ENCODE measurements at regions not wholly inside any gene's neighbourhood (a gene's known extent, or its start where the extent isn't known, plus 50 kb on each side); places are given as distances from the start of the nearest gene placed in this dataset.

DNA sequence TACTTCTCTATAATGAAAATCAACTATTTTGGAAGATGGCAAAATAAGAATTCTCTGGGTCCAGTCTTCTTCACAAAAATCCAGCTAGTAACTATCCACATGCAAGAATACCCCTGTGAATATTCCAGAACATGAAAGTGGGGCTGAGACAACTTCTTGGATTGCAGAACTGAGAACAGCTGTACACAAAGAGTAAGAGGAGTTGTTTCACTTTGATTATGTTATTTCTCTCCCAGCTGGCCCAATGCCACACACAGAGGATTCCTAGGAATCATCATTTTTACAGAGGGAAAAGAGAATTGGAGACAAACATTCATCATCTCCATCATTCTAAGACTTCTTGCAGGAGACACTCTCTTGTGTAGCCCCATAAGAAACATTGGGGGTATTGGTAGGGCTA lies 782.2 kb upstream of the LCORL start:
- Mint-ChIP-seq H3K27me3 (ENCODE audit: low read depth) (no peaks in the 10 kb centered on the region), H3K4me1 (peaks cover 6% of the 10 kb centered on the region), H3K36me3 (ENCODE audit: low read depth) (no peaks in the 10 kb centered on the region), H3K4me3 (no peak overlapping the region), H3K9me3 (peaks cover 3% of the 10 kb centered on the region), H3K27ac (peak overlapping the region in 1 of 3 experiments; percentile 33)
- TF ChIP-seq, protein P1, sequence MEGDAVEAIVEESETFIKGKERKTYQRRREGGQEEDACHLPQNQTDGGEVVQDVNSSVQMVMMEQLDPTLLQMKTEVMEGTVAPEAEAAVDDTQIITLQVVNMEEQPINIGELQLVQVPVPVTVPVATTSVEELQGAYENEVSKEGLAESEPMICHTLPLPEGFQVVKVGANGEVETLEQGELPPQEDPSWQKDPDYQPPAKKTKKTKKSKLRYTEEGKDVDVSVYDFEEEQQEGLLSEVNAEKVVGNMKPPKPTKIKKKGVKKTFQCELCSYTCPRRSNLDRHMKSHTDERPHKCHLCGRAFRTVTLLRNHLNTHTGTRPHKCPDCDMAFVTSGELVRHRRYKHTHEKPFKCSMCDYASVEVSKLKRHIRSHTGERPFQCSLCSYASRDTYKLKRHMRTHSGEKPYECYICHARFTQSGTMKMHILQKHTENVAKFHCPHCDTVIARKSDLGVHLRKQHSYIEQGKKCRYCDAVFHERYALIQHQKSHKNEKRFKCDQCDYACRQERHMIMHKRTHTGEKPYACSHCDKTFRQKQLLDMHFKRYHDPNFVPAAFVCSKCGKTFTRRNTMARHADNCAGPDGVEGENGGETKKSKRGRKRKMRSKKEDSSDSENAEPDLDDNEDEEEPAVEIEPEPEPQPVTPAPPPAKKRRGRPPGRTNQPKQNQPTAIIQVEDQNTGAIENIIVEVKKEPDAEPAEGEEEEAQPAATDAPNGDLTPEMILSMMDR (IDR thresholded peaks at IDR 0.05; ENCODE audit: unreplicated experiment in 3 of 3): no peak

DNA sequence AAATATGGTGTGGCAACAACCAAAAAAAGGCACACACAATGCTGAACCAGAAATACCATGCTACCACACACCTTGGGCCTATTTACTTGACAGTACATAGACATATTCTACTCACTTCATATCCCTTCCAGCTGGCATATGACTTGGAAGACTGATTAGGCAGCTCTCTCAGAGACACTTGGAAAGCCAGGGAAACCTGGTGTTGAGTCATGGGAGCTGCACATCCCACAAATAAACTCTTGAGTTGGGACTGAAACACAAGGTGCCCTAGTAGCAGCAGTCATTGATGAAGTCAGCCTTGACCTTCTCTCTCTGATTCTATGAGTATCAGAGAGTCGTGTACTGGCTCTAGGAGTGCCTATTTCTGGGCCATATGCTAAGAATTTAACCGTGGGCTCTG lies 776.6 kb upstream of the LCORL start:
- Mint-ChIP-seq H3K27ac (no peak overlapping the region), H3K27me3 (ENCODE audit: low read depth) (no peaks in the 10 kb centered on the region), H3K4me1 (no peaks in the 10 kb centered on the region), H3K36me3 (ENCODE audit: low read depth) (no peaks in the 10 kb centered on the region), H3K4me3 (no peak overlapping the region), H3K9me3 (no peaks in the 10 kb centered on the region)
- TF ChIP-seq, protein P1 (IDR thresholded peaks at IDR 0.05; ENCODE audit: unreplicated experiment in 3 of 3): no peak

DNA sequence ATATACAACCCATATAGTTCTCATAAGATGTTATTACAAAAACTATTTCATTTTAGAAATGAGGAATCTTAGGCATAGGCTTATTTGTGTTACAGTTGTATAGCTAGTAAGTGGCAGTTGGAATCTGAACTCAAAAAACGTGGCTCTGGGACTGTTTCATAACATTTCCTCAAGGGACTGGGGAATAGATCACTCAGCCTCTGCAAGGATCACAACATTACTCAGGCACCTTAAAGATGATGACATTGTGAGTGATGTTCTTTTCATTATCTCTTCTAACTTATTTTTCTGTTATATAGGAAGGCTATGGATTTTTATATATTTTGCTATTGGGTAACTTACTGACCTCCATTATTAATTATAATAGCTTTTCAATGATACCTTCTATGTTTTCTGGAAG lies 774.2 kb upstream of the LCORL start:
- Mint-ChIP-seq H3K4me1 (no peaks in the 10 kb centered on the region), H3K27ac (no peak overlapping the region), H3K27me3 (ENCODE audit: low read depth) (no peaks in the 10 kb centered on the region), H3K9me3 (no peaks in the 10 kb centered on the region), H3K36me3 (ENCODE audit: low read depth) (no peaks in the 10 kb centered on the region), H3K4me3 (no peak overlapping the region)
- TF ChIP-seq, protein P1 (IDR thresholded peaks at IDR 0.05; ENCODE audit: unreplicated experiment in 3 of 3): no peak

DNA sequence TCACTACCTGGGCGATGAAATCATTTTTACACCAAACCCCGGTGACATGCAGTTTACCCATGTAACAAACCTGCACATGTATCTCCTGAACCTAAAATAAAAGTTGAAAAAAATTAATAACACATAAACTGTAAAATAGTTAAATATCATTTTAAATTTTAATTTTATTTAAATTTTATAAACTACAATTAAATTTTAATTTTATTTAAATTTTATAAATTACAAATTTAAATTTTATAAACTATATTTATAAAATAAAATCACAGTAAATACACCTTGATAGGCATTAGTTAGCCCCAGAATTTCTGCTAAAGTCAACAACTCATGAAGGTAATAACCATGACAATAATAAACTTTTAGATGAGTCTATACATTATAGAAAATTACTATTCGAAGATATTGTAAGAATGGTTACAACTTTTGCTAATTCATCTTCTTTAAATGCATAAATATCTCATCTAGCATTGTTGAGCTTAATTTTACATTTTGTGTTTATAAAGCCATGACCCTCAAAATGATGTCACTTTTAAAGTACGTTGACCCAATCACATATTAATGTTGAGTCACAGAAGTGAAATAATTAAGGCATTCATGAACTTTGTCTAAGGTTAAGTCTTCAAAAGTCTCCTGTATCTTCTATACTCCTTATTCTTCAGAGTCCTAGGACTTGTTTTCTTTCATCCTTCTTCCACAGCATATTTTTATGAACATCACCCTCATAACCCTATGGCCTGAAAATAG lies 755.8 kb upstream of the LCORL start:
- peaks cover 23% of the 10 kb centered on the region for H3K9me3 Mint-ChIP-seq
- TF ChIP-seq, protein P1 (IDR thresholded peaks at IDR 0.05; ENCODE audit: unreplicated experiment in 3 of 3): no peak
- no peak overlapping the region for H3K27ac Mint-ChIP-seq
- H3K4me3 Mint-ChIP-seq: no peak overlapping the region
- no peaks in the 10 kb centered on the region for H3K36me3 Mint-ChIP-seq (ENCODE audit: low read depth)
- H3K27me3 Mint-ChIP-seq (ENCODE audit: low read depth): no peaks in the 10 kb centered on the region
- H3K4me1 Mint-ChIP-seq: no peaks in the 10 kb centered on the region

DNA sequence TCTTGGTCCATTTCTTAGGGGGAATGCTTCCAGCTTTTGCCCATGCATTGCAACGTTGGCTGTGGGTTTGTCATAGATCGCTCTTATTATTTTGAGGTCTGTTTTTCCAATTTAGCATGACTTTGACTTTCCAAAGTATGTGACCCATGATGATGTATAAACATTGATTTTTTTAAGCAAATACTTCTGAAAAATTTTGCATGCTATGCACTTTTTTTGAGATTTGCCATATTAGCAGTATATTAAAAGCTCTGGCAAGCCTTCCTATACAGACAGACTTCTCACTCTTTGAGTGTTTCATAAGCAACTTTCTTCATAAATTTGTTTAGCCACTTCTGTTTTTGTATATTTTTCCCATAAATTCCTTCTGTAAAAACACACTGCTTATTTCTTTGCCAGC lies 746.4 kb upstream of the LCORL start:
- TF ChIP-seq, protein P1 (IDR thresholded peaks at IDR 0.05; ENCODE audit: unreplicated experiment in 3 of 3): no peak
- Mint-ChIP-seq H3K4me3 (no peak overlapping the region), H3K9me3 (peaks cover 11% of the 10 kb centered on the region), H3K4me1 (no peaks in the 10 kb centered on the region), H3K27me3 (ENCODE audit: low read depth) (no peaks in the 10 kb centered on the region), H3K27ac (no peak overlapping the region), H3K36me3 (ENCODE audit: low read depth) (no peaks in the 10 kb centered on the region)

DNA sequence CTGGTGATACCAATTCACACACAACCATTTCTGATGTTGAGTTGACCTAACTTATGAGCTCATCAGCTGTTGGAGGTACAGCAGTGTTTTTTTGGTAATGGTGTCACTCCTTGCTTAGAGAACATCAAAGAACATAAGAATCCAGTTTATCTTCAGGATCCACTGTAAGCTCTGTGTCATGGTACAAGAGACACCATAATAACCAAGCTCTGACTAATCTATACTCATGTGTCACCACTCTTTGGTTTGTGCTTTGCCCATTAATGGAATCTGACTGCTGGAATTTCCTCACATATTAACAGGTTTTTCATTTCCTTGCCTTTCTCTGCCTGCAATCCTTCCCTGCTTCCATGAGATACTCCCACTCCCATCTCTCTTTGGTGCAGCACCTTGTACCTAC lies 735.1 kb upstream of the LCORL start:
- TF ChIP-seq, protein P1 (IDR thresholded peaks at IDR 0.05; ENCODE audit: unreplicated experiment in 3 of 3): no peak
- no peaks in the 10 kb centered on the region for H3K27me3 Mint-ChIP-seq (ENCODE audit: low read depth)
- H3K9me3 Mint-ChIP-seq: peaks cover 7% of the 10 kb centered on the region

More for the DNA sequence above, 735.1 kb upstream of the LCORL start:
- H3K4me1 Mint-ChIP-seq: peaks cover 14% of the 10 kb centered on the region
- no peak overlapping the region for H3K4me3 Mint-ChIP-seq
- no peaks in the 10 kb centered on the region for H3K36me3 Mint-ChIP-seq (ENCODE audit: low read depth)
- no peak overlapping the region for H3K27ac Mint-ChIP-seq
